Adrenal gland (tissue), 9 donors: ENCODE measurements at regions not wholly inside any gene's neighbourhood (a gene's known extent, or its start where the extent isn't known, plus 50 kb on each side); places are given as distances from the start of the nearest gene placed in this dataset.

Experiments used
- DNase-seq, 7 donors: peaks; one replicate each; pipeline ENCODE4 v3.0.0-alpha.2; 2019 to 2020
- H3K27ac ChIP-seq, 5 donors: fragments of 200-600 bp; sonication (generic) in 4 of 5; 1 replicate in 3 of 5; 2 replicates in 2 of 5; pipeline versions ENCODE4 v1.5.1 to v1.8.0; 2016 to 2020; ENCODE audit warnings: mild to moderate bottlenecking in 1 of 5
- H3K27me3 ChIP-seq: fragments of 200-600 bp; 2 replicates; pipeline ENCODE4 v1.8.0; 2021
- H3K36me3 ChIP-seq, 2 donors: fragments of 200-600 bp; replicated peaks in 1 of 2; 1 replicate in 1 of 2; 2 replicates in 1 of 2; pipeline versions ENCODE4 v1.5.1 to v1.8.0; 2018 to 2022
- H3K4me1 ChIP-seq, 2 donors: fragments of 200-600 bp; replicated peaks in 1 of 2; 1 replicate in 1 of 2; 2 replicates in 1 of 2; pipeline versions ENCODE4 v1.5.1 to v1.8.0; 2018 to 2021
- H3K4me3 ChIP-seq, 4 donors: fragments of 200-600 bp; sonication (generic) in 3 of 4; one replicate each; pipeline ENCODE4 v1.5.1; 2016 to 2018
- H3K9me3 ChIP-seq, 3 donors: fragments of 200-600 bp; sonication (generic) in 1 of 3; replicated peaks in 1 of 3; 1 replicate in 2 of 3; 2 replicates in 1 of 3; pipeline versions ENCODE4 v1.5.1 to v1.8.0; 2016 to 2021
- CTCF ChIP-seq, 6 experiments: fragments of 450-650 bp in 4 of 6; fragments of 200-600 bp in 2 of 6; sonication (generic) in 1 of 6; IDR thresholded peaks; 1 replicate in 5 of 6; 2 replicates in 1 of 6; pipeline versions ENCODE4 v1.5.1 to v1.8.0; 2016 to 2021; ENCODE audit warnings: antibody characterized with exemption in 6 of 6, mild to moderate bottlenecking in 2 of 6, moderate library complexity in 1 of 6
- POLR2A ChIP-seq, 2 donors: fragments of 450-650 bp; IDR thresholded peaks; one replicate each; pipeline ENCODE4 v1.6.1; 2017; ENCODE audit warnings: antibody characterized with exemption in 2 of 2, mild to moderate bottlenecking in 2 of 2, moderate library complexity in 1 of 2
- WGBS, 4 donors: extraction: QIAGEN DNeasy Blood & Tissue Kit in 2 of 4; methylation state at CpG; one replicate each; pipeline versions ENCODE4 v1.1.5 to v1.1.7; 2013 to 2017; 5-methylcytosine and 5-hydroxymethylcytosine counted together
- intact Hi-C, 2 donors: fragments of 100-400 bp; cut with DNase I; formaldehyde crosslinking; loops; one replicate each; pipeline versions ENCODE4 v1.14.1 to v1.15.0; 2022 to 2023
- donor health status: healthy with polysubstance abuse.
- donor health status: Bipolar disorder and iron deficiency.
- donor health status: DM: yes; HTN: yes; CAD: no.
- donor health status: DM: no; HTN: no; CAD: no.
- donor health status: DM: no; HTN: no; CAD: no.

GRCh38 chr6:79781916-79782315 is 150.8 kb downstream of the SH3BGRL2 start:
- Histone ChIP-seq H3K4me3 (no peak overlapping the region), H3K27ac (no peak overlapping the region), H3K4me1 (no peaks in the 10 kb centered on the region), H3K9me3 (no peaks in the 10 kb centered on the region), H3K27me3 (no peaks in the 10 kb centered on the region), H3K36me3 (no peaks in the 10 kb centered on the region)
- DNase-seq: no peak
- TF ChIP-seq CTCF (IDR thresholded peaks at IDR 0.05) (no peak), POLR2A (IDR thresholded peaks at IDR 0.05) (no peak)
- 91 to 95% (median 93%) methylated on average over 4 of the region's 4 CpGs for whole genome bisulfite sequencing, 4 donors
- intact Hi-C loops: no loop called here

GRCh38 chr6:79780881-79781280 is 149.8 kb downstream of the SH3BGRL2 start:
- WGBS, 4 donors: 94 to 100% (median 98%) methylated on average over 1 of the region's 1 CpG
- no peak overlapping the region for H3K27ac ChIP-seq
- intact Hi-C loops: no loop called here
- H3K4me1 ChIP-seq: no peaks in the 10 kb centered on the region
- H3K4me3 ChIP-seq: no peak overlapping the region
- no peaks in the 10 kb centered on the region for H3K36me3 ChIP-seq
- H3K9me3 ChIP-seq: no peaks in the 10 kb centered on the region
- TF ChIP-seq POLR2A (IDR thresholded peaks at IDR 0.05) (no peak), CTCF (IDR thresholded peaks at IDR 0.05) (no peak)
- no peaks in the 10 kb centered on the region for H3K27me3 ChIP-seq
- DNase-seq: no peak

DNA sequence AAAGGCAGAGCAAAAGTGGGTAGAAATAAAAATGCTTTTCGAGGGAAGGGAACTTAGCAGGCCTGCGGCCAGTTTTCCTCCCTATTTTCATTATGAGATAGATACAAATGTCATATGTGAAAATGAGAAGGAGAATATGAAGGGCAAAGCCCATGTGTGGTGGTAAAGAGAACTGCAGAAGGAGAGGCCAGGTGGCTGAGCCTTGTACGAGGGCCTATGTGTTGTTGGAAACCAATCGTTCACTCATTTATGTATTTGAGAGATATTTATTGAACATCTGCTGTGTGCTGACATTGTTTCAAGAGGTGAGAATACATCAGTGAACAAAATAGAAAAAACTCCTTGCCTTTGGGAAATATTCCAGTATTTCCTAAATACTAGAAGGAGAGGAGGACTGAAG is 147.7 kb downstream of the SH3BGRL2 start:
- intact Hi-C loops: loop anchor here in 1 of 2 donors (5.0 kb wide), 2 partner anchors 33 to 88 kb away; no protein-coding TSS in a partner anchor
- Histone ChIP-seq H3K4me1 (no peaks in the 10 kb centered on the region), H3K9me3 (no peaks in the 10 kb centered on the region), H3K4me3 (no peak overlapping the region), H3K27me3 (no peaks in the 10 kb centered on the region), H3K27ac (no peak overlapping the region), H3K36me3 (no peaks in the 10 kb centered on the region)
- WGBS, 4 donors: 80 to 90% (median 85%) methylated on average over 4 of the region's 4 CpGs
- no peak for DNase-seq
- TF ChIP-seq CTCF (IDR thresholded peaks at IDR 0.05) (no peak), POLR2A (IDR thresholded peaks at IDR 0.05) (no peak)

- H3K4me3 ChIP-seq: peak overlapping the region in 1 of 4 donors; percentile 36
- intact Hi-C loops: loop anchor here in 1 of 2 donors (5.0 kb wide), 2 partner anchors 34 to 89 kb away; no protein-coding TSS in a partner anchor
- no peaks in the 10 kb centered on the region for H3K4me1 ChIP-seq
- H3K9me3 ChIP-seq: no peaks in the 10 kb centered on the region
- peak; percentile 65 to 82 (median 79) for DNase-seq
- H3K27ac ChIP-seq: no peak overlapping the region
- TF ChIP-seq POLR2A (IDR thresholded peaks at IDR 0.05): no peak
- TF ChIP-seq CTCF (IDR thresholded peaks at IDR 0.05): peak; percentile 85 to 98 (median 90)
- no peaks in the 10 kb centered on the region for H3K27me3 ChIP-seq
- H3K36me3 ChIP-seq: no peaks in the 10 kb centered on the region
- WGBS, 4 donors: 17 to 22% (median 19%) methylated on average over 30 to 34 of the region's 34 CpGs
Observed at GRCh38 chr6:79777713-79778579, 146.8 kb downstream of the SH3BGRL2 start.
